GM19043 (cell line): ENCODE measurements at regions not wholly inside any gene's neighbourhood (a gene's known extent, or its start where the extent isn't known, plus 50 kb on each side); places are given as distances from the start of the nearest gene placed in this dataset.

ENCODE experiments used
- ATAC-seq: cut with Tn5 transposase; IDR thresholded peaks from one replicate; pipeline ENCODE4 v1.9.1; 2021; ENCODE audit warnings: low read depth; ENCODE audit not compliant: unreplicated experiment

DNA sequence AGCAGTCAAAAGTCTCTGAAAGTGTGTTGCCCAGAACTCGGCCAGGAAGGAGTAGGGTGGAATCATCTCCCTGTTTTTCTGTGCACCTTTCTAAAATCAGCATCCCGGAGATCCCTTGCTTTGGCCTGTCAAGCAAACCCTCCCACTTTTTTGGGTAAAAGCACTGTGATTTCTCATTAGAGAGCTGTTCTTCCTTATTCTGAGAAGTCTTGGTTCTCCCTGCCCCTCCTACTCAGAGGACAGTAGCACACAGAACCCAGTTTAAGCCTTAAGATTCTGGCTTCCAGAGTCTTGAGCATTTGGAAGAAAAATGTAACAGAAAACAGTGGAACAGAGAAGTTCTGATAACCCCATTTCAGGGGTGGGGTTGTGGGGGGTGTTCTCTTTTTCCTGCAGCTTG, 52.6 kb upstream of the KATNAL1 start:
- ATAC-seq: no peak

DNA sequence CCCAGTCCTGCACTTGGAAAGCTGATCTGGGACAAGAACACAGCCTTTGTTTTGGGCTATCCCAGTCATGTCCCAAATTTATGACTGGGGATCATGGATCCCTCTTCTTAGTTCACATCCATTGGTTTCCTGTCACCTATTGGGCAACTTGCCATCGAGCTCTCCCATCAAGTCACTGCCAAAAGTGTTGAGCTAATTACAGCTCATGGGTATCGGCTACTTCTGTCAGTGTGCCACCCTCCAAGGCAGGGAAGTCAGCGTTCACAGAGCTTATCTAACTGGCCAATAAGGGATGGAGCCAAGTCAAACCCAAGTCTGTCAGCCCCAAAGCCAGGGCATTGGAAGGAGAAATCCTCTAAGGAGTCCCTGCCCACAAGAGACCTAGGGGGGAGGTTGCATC, 53.2 kb upstream of the KATNAL1 start:
- no peak for ATAC-seq

DNA sequence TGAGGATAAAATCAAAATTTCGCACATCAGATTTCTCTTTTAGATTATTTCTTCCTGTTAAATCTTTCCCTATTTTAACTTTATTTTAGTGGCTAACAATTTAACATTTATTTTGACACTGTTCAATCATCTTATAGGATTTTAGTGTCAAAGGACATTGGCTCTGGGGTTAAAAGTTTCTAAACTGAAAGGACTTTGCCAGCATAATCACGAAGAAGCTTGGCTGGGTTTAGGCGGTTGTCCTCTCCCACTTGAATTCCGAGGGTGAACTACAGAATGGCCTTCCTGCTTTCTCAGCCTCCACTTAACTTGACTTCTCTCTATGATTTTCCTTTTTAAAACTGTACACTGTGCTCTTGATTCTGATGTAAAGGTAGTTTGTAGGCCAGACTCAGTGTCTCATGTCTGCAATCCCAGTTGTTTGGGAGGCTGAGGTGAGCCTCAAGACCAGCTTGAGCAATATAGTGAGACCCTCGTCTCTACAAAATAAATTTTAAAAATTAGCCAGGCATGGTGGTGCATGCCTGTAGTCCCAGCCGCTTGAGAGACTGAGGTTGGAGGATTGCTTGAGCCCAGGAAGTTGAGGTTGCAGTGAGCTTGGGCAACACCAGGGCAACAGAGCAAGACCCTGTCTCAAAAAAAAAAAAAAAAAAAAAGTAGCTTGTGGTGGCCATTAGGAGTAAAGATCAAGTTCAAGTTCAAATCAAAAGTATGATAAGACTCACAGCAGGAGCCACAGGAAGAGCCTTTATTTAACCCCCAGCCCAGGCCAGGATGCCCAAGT, 54.8 kb upstream of the KATNAL1 start:
- ATAC-seq: no peak

DNA sequence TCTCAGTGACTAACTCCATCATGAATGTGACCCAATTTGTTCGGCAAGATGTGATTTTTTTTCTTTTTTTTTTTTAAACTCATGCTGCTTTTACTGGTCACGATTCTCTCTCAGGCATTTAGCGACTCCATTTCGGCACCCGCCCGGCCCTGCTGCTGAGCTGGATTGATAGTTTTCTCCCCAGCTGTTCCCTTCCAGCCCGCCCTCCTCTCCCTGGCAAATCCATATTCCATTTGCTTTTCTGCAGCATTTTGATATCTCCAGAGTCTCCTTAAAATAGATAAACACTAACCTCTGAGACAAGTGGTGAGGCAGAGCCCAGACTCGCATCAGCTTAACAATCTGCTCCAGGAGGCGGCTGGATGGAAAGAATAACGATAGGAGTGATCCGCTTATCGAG, 55.5 kb upstream of the KATNAL1 start:
- no peak for ATAC-seq

DNA sequence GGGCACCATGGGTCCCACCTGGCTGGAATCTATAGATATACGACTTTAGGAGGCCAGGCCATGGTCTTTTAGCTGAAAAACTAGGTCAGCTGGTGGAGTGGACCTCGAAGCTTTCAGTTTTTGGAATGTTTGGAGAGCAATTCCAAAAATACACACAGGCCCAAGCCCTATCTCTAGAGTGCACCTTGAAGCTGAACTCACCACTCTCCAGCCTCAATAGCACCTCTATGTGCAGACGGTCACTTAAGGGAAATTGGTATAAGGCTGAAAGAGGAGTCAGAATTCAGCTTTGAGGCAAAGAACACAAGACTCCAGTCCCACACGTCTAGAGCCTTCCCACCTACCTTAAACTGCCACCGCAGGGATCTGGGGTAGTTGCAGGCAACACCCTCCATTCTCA, 56.4 kb upstream of the KATNAL1 start:
- ATAC-seq: no peak

DNA sequence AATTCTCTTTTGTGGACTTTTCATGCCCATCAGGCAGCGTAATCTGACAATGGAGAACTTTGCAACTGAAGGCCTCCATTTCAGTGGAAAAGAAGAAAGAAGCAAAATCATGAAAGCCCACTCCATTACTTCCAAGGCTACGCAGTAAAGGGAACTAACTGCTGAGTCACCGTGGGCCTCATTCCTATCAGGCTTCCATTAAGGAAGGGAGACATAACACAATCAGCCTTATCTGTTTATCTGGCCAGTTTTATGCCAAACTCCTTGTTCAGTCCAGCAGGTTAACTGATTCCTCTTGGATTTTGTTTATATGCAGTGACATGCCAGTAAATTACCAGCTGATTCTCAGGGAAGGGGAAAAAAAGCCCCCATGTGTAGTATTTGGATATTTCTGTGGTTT, 56.8 kb upstream of the KATNAL1 start:
- ATAC-seq: no peak

DNA sequence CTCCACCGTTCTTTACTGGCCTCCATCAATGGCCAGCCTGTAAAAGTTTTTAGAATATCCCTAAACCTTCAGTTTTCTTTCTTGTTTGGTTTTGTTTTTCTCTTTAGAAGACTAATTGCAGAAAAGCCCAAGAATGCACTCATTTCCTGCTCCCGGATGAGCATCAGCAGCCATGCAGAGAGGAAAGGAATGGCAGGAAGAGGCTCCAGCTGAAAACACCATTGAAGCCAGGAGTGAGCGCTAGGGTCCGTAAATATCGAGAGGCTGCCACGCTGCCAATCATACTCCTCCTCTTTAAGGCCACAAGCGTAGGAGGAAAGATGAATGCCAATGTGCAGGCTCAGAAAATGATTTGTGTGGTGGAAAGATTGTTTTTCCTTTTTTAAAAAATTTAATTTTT, 57.4 kb upstream of the UBE2L5 start:
- no peak for ATAC-seq

DNA sequence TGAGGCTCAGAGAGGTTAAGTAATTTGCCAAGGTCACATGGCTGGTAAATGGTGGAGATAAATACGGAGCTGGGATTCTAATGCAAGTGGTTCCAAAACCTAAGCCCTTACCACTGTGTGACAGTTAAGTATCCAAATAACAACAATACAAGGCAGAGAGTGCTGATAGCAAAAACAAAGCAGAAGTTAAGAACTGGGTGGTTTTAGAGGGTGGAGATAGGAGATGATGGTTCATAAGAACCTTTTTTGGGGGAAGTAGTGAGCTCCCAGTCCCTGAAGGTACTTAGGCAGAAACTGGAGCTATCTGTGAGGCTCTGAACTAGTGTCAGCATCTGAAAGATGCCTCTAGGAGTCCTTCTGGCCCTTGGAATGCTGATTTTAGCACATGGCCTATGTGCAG, 56.2 kb upstream of the UBE2L5 start:
- no peak for ATAC-seq

DNA sequence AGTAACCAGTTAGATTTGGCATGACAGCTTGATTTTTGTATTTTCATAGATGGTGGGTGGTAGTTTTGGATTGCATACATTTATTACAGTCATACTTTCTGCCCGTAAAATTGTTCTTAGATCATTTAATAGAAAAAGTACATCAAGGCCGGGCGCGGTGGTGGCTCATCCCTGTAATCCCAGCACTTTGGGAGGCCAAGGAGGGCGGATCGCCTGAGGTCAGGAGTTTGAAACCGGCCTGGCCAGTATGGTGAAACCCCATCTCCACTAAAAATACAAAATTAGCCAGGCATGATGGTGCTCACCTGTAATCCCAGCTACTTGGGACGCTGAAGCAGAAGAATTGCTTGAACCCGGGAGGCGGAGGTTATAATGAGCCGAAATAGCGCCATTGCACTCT, 55.0 kb upstream of the UBE2L5 start:
- no peak for ATAC-seq

DNA sequence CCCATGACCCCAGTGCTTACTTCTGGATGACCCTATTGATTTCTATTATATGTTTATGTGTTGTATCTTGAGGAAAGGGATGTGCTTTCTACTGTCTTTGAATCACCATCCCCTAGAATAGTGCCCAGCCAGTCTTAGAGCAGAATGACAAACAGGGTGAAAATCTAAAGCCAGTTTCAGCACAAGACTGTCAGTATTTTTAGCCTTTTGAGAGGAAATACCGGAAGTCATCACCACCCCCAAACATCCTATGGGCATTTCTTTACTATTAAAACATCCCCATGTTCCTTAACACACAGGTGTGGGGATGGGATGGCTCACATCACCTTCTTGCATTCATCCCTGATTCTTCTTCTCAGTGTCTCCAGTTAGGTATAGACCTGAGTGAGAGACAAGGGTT, 52.1 kb upstream of the UBE2L5 start:
- ATAC-seq: no peak

DNA sequence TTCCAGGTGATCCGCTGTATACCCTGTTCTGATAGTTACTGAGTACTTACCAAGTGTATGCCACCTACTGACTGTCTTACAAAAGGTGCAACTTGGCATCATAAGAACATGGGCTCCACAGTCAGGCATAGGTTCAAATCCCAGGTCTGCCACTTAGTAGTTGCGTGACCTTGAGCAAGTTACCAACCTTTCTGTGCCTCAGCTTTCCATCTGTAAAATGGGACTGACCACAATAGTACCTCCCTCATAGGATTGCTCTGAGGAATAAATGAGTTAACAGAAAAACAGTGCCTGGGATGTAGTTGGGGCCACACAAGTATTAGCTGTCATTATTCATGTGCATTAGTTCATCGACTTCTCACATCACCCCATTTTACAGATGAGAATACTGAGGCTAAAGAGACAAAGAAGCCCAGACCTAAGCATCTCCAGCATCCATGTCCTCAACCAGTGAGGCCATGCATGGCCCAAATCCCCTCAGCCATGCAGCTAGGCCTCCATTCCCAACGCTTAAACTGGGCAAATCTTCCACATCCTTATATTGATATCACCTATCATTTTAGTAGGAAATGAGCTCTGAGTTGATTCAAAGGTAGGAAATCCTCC, 51.3 kb upstream of the UBE2L5 start:
- no peak for ATAC-seq

DNA sequence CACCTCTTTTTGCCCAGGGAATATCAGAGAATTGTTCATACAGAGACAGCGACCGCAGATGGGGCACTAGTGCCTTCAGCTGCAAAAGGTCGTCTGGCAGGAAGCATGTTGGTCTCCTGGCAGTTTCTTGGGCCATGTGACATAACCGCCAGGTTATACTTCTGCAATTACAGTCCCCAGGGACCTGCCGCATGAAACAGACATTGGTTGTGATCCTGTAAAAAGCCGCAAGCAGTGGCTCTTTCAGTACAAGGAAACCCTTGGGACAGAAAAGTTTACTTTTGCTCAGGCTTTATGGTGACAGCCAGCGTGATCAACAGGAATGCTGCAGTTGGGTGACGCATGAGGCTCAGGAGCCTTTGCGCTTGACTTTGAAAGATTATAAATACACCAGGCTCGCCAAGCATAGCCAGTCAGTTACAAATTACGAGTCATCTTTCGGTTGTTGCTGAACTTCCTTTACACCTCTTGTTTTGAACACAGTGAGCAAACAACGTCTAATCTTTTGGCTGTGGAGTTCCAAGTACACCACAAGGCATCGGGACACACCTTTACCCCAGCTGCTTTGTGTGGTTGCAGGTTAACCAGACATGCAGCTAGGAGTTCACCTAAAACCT, 50.5 kb upstream of the UBE2L5 start:
- peak; percentile 54 for ATAC-seq
